ENCODE measurements at regions not wholly inside any gene's neighbourhood (a gene's known extent, or its start where the extent isn't known, plus 50 kb on each side); places are given as distances from the start of the nearest gene placed in this dataset.
A peak's percentile ranks its signal among the peaks of the same experiment; 100 is the strongest.

GRCh38 chr12:81957631-81958030, 198.5 kb upstream of the PPFIA2 start:
- no peak for DNase-seq (ENCODE audit: low spot score)

- no peak for DNase-seq (ENCODE audit: low spot score)
Measured at GRCh38 chr12:81956468-81956860, 197.3 kb upstream of the PPFIA2 start.

DNA sequence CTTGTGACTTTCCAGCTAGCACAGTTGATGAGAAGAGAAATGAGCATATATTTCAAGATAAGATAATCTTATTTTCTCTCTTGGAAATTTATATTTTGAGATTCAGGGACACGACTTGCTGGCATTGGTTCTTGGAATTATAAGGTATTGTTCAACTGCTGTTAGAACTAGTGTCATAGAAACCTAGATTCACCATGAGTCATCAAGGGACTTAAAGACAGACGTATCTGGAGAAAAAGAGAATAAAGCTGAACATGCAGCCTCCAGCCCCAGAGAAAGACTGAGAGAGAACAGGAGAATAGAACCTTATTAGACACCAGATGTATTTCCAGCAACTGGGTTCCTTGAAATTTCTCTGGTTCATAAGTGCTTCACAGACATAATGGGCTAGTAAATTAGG, 194.4 kb upstream of the PPFIA2 start:
- no peak for DNase-seq (ENCODE audit: low spot score)

DNA sequence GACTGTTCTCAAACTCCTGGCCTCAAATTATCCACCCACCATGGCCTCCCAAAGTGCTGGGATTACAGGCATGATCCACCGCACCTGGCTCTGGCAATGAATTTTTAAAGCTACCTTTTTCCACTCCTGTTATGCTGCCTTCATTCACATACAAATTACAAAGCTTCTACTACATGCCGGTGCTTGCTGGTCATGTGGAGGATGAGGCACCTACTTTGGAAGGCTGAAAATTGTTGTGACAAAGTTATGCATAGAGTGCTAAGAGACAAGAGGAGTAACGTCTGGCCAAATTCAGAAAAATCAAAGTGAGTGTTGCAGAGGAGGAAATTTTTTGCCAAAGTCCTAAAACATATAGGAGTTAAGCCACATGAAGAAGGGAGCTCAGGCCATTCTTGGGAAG, 191.7 kb upstream of the PPFIA2 start:
- no peak for DNase-seq (ENCODE audit: low spot score)

GRCh38 chr12:81949841-81950308, 190.7 kb upstream of the PPFIA2 start:
- DNase-seq (ENCODE audit: low spot score), result no peak

DNA sequence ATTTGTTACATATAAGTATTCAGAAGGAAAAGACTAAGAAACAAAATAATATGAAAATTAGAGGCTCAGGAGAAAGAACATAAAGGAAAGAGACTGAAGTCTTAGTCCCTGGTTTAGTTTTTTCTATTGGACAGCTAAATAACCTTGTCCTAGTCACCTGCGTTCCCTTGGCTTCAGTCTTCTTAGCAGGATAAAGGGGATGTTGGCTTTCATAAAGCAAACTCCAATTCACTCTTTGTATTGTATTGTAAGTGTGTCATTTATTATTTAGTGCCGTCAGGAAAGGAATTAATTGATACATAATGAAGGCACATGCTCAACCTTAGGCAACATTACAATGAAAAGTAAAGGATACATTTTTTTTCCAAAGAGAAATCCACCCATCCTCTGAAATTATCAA, 190.3 kb upstream of the PPFIA2 start:
- no peak for DNase-seq (ENCODE audit: low spot score)

DNA sequence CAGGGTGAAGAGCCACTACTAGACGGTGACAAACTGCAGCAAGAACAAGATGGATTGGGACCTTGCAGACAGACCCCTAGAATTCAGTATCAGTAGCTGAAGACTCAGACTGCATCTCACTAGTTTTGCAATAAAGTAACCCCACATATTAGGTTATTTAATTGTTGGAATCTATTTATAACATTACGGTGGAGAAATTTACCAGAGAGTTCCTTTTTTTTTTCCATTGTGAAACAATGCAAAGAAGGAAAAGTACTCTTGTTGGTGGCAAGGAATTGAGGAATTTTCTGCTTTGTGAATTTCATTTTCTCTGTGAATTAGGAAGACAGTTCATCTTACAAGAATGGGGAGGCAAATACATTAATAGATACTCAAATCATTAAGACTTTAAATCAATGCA, 185.7 kb upstream of the PPFIA2 start:
- no peak for DNase-seq (ENCODE audit: low spot score)

- peak; percentile 3 for DNase-seq (ENCODE audit: low spot score)
Measured at GRCh38 chr12:81942594-81942993, 183.4 kb upstream of the PPFIA2 start.

DNA sequence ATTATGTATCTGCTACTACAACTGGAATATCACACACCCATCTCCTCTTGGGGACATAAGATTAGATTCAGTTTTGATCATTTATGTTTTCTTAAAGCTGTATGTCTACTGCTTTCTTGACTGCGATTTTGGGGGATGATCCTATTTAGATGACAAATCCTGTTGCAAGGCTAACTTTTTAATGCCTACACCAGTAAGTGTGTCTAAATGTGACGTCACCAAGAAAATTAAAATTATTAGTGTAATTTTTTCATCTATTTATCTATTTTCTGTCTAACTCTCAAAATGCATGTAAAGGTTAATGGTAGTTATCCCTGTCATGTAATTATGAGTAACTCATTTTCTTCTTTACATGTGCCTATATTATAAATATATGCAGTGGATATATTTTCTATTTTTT, 170.9 kb upstream of the PPFIA2 start:
- DNase-seq (ENCODE audit: low spot score), result no peak

- no peak for DNase-seq (ENCODE audit: low spot score)
Measured at GRCh38 chr12:81896771-81897170, 137.6 kb upstream of the PPFIA2 start.

DNA sequence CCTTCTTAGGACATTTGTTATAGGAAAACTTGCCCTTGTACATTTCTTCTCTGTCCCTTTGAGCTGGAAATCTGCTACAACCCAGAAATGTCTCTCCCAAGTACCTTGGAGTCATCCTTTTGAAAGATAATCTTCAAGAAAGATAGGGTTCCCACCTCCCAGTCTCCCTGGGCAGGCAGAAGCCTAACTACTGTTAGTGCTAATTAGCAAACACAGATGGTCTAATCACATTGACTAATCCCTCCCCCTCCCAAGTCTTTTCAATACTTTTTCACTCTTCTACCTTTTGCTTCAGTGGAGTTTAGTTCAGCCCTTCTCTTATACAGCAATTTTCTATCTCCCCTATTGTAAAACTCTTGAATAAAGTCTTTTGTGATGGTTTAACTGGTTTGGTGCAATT, 129.8 kb upstream of the PPFIA2 start:
- no peak for DNase-seq (ENCODE audit: low spot score)

GRCh38 chr12:81888106-81888740, 129.1 kb upstream of the PPFIA2 start:
- peak; percentile 73 for DNase-seq (ENCODE audit: low spot score)

- DNase-seq (ENCODE audit: low spot score), result no peak
Measured at GRCh38 chr12:81874586-81874985, 115.4 kb upstream of the PPFIA2 start.

- DNase-seq (ENCODE audit: low spot score), result no peak
Measured at GRCh38 chr12:81874166-81874565, 115.0 kb upstream of the PPFIA2 start.

DNA sequence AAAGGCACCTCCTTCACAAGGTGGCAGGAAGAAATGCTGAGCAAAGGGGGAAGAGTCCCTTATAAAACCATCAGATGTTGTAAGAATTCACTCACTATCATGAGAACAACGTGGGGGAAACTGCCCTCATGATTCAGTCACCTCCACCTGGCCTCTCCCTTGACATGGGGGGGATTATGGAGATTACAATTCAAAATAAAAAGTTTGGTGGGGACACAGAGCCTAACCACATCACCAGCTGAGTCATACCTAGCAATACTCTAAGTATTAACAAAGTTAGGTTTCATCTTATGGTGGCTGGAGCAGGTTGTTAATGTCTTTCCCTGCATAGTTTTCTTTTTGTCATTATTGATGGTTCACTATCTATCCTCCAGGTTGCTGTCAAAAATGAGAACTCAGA, 113.2 kb upstream of the PPFIA2 start:
- DNase-seq (ENCODE audit: low spot score), result no peak

GRCh38 chr12:81866081-81866480, 106.9 kb upstream of the PPFIA2 start:
- DNase-seq (ENCODE audit: low spot score), result no peak

GRCh38 chr12:81863406-81863805, 104.3 kb upstream of the PPFIA2 start:
- DNase-seq (ENCODE audit: low spot score), result no peak

- no peak for DNase-seq (ENCODE audit: low spot score)
Measured at GRCh38 chr12:81859521-81859920, 100.4 kb upstream of the PPFIA2 start.

DNA sequence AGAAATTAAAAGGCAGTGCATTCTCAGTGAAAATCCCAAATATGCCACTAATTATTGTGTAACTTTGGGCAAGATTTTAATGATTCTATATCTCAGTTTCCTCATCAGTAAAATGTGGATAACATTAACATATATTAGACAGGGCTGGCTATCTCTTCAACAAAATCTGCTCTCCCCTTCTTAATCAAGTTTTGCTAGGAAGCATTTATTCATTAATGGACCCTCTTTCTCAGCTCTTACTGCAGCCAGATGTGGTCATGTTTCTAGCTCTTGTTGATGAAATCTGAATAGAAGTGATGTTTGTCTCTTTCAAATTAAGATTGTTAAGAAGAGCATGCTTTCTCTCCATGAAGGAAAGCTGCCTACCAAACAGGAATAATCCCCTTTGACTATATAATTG, 84.4 kb upstream of the PPFIA2 start:
- no peak for DNase-seq (ENCODE audit: low spot score)

DNA sequence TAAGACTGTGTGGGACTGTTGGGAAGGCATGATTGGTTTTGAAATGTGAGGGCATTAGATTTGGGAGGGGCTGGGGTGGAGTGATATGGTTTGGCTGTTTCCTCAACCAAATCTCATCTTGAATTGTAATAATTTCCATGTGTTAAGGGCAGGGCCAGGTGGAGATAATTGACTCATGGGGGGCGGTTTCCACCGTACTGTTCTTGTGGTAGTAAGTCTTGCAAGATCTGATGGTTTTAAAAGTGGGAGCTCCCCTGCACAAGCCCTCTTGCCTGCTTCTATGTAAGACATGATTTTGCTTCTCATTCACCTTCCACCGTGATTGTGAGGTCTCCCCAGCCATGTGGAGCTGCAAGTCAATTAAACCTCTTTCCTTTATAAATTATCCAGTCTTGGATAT, 76.6 kb upstream of the PPFIA2 start:
- DNase-seq (ENCODE audit: low spot score), result no peak

GRCh38 chr12:81819991-81820633, 61.0 kb upstream of the PPFIA2 start:
- peak; percentile 67 for DNase-seq (ENCODE audit: low spot score)

DNA sequence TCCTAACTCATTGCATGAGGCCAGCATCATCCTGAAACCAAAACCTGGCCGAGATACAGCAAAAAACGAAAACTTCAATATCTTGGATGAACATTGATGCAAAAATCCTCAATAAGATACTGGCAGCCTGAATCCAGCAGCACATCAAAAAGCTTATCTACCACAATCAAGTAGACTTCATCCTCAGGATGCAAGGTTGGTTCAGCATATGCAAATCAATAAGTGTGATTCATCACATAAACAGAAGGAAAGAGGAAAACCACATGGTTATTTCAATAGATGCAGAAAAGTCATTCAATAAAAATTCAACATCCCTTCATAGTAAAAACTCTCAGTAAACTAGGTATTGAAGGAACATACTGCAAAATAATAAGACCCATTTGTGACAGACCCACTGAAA, 56.5 kb upstream of the PPFIA2 start:
- no peak for DNase-seq (ENCODE audit: low spot score)

DNA sequence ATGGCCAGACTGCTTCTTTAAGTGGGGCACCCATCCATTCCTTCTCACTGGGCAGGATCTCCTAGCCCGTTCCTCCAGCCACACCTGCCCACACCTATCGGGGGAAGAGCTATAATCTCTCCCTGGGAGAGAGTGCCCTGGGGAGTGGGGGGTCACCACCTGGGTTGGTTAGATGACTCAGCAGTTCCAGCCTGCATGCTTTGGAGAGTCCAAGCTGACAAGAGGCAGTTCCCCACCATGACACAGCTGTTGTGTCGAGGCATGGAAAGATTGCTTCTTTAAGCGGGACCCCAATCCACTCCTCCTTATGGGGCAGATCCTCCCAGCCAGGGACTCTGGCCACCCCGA, 52.6 kb upstream of the PPFIA2 start:
- no peak for DNase-seq (ENCODE audit: low spot score)

Data from A172 (cell line).